ENCODE measurements at regions not wholly inside any gene's neighbourhood (a gene's known extent, or its start where the extent isn't known, plus 50 kb on each side); places are given as distances from the start of the nearest gene placed in this dataset.

DNA sequence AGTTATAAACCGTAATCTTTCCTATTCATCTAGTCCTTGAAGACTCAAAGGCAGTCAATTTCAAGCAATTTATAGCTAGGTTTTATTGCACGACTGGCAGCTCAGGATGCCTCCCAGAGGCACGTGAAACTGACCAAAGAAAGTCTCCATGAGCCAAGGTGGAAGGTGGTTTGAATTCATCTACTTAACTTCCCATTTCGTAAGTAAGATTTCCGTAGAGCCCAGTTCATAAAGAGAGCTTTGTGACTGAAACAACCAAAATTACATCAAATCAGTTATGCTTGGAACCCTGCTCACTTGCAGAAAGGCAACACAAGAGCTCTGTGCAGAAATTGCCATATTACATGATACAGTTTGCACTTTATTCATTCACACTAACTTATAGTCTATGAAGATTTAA is 556.0 kb downstream of the TRIML1 start:
- no peak for TF ChIP-seq CTCF (IDR thresholded peaks at IDR 0.05 in 8 of 11, conservative IDR thresholded peaks at IDR 0.05 in 3 of 11)
- TF ChIP-seq POLR2A (IDR thresholded peaks at IDR 0.05): no peak

Data from spleen (tissue), 7 donors.